ENCODE measurements at regions not wholly inside any gene's neighbourhood (a gene's known extent, or its start where the extent isn't known, plus 50 kb on each side); places are given as distances from the start of the nearest gene placed in this dataset.

DNA sequence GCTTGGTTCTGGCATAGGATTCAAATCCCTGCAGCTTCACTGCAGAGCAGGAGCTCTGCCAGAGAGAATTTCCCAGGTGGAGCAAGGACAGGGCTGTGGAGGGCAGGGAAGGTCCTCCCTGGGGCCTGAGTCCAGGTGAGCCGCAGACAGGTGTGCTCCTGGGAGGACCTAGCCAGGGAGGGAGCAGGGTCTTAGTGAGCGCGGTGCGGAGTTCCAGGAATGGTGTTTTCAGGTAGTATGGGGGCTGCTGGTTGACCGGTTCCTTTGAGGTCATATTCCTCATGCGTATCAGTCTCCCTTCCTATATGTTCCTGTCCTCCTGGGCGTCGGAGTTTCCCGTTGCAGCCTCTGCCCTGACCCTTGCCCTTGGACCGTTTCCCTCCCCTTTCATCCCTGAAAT is 813.3 kb downstream of the KCNJ18 start:
- TF ChIP-seq, protein P1, sequence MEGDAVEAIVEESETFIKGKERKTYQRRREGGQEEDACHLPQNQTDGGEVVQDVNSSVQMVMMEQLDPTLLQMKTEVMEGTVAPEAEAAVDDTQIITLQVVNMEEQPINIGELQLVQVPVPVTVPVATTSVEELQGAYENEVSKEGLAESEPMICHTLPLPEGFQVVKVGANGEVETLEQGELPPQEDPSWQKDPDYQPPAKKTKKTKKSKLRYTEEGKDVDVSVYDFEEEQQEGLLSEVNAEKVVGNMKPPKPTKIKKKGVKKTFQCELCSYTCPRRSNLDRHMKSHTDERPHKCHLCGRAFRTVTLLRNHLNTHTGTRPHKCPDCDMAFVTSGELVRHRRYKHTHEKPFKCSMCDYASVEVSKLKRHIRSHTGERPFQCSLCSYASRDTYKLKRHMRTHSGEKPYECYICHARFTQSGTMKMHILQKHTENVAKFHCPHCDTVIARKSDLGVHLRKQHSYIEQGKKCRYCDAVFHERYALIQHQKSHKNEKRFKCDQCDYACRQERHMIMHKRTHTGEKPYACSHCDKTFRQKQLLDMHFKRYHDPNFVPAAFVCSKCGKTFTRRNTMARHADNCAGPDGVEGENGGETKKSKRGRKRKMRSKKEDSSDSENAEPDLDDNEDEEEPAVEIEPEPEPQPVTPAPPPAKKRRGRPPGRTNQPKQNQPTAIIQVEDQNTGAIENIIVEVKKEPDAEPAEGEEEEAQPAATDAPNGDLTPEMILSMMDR (conservative IDR thresholded peaks at IDR 0.05), result no peak
- Mint-ChIP-seq H3K36me3 (ENCODE audit: low read depth) (peaks cover 7% of the 10 kb centered on the region), H3K4me1 (no peaks in the 10 kb centered on the region), H3K27me3 (ENCODE audit: low read depth) (no peaks in the 10 kb centered on the region), H3K27ac (ENCODE audit: unreplicated experiment) (no peak overlapping the region), H3K4me3 (no peak overlapping the region), H3K9me3 (peaks cover 6% of the 10 kb centered on the region)
- DNase-seq (ENCODE audit: low read depth, low spot score), result no peak

DNA sequence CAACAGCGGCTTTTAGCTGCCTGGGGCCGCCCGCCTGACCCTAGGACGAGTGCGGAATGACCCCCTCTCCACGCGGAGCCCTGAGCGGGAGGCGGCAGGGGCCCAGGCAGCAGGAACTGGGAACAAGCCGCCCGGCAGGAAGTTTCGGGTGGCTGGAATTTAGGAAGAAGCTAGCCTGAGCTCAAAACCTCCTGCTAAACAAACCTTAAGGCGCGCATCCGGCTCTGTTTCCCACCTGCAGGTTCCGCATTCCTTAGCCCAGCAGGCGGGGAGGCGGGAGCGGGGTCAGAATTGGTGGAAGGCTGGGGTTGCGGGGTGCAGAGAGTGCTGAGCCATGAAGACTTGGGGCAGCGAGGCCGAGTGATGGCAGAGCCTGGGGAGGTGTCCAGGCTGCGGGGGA is 813.9 kb downstream of the KCNJ18 start:
- H3K4me3 Mint-ChIP-seq, result no peak overlapping the region

GRCh38 chr17:22506861-22507260 is 814.5 kb downstream of the KCNJ18 start:
- no peak overlapping the region for H3K4me3 Mint-ChIP-seq
- H3K9me3 Mint-ChIP-seq, result peaks cover 6% of the 10 kb centered on the region
- peaks cover 10% of the 10 kb centered on the region for H3K36me3 Mint-ChIP-seq (ENCODE audit: low read depth)
- no peaks in the 10 kb centered on the region for H3K27me3 Mint-ChIP-seq (ENCODE audit: low read depth)
- no peaks in the 10 kb centered on the region for H3K4me1 Mint-ChIP-seq
- TF ChIP-seq, protein P1 (conservative IDR thresholded peaks at IDR 0.05), result no peak
- no peak overlapping the region for H3K27ac Mint-ChIP-seq (ENCODE audit: unreplicated experiment)
- no peak for DNase-seq (ENCODE audit: low read depth, low spot score)

More for the DNA sequence above, 813.9 kb downstream of the KCNJ18 start:
- Mint-ChIP-seq H3K36me3 (ENCODE audit: low read depth) (peaks cover 12% of the 10 kb centered on the region), H3K27ac (ENCODE audit: unreplicated experiment) (no peak overlapping the region), H3K27me3 (ENCODE audit: low read depth) (no peaks in the 10 kb centered on the region), H3K9me3 (peaks cover 6% of the 10 kb centered on the region), H3K4me1 (no peaks in the 10 kb centered on the region)
- TF ChIP-seq, protein P1 (conservative IDR thresholded peaks at IDR 0.05), result no peak
- no peak for DNase-seq (ENCODE audit: low read depth, low spot score)

DNA sequence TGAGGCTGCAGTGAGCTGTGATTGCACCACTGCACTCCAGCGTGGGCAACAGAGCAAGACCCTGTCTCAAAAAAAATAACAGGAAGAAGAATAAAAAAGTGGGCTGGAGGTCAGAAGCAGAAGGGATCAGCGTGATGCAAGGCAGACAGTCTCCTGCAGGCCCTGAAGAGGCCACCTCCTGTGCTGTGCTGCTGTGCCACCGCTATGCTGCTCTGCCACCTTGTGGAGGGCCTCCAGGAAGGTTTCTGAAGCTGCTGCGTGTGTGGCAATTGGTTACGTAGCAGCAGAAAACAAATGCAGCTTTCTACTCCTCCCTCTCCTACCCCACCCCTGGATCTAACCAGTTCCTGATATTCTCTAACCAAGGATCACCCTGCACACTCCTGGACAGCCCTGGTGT is 815.5 kb downstream of the KCNJ18 start:
- H3K27ac Mint-ChIP-seq (ENCODE audit: unreplicated experiment), result no peak overlapping the region
- H3K9me3 Mint-ChIP-seq, result peaks cover 6% of the 10 kb centered on the region
- no peaks in the 10 kb centered on the region for H3K4me1 Mint-ChIP-seq
- H3K36me3 Mint-ChIP-seq (ENCODE audit: low read depth), result peaks cover 10% of the 10 kb centered on the region
- no peaks in the 10 kb centered on the region for H3K27me3 Mint-ChIP-seq (ENCODE audit: low read depth)
- DNase-seq (ENCODE audit: low read depth, low spot score), result no peak
- TF ChIP-seq, protein P1 (conservative IDR thresholded peaks at IDR 0.05), result no peak
- H3K4me3 Mint-ChIP-seq, result no peak overlapping the region

DNA sequence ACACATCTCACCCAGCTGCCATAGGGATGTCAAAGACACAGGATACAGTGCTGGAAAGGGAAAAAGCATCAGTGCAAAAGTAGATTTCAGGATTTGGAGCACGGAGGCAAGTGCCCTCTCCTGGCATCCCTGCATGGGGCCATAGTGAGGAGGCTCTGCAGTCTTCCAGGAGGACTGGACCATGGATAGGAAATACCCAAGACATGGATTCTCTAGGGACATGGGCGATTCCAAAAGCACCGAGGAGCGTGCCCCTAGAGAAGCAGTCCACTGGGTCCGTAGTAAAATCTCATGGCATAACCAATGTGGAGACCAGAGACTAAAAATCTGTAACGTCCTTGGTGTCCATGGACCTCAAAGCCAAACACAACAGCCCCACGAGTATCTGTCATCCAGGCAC is 818.2 kb downstream of the KCNJ18 start:
- Mint-ChIP-seq H3K4me1 (no peaks in the 10 kb centered on the region), H3K9me3 (peaks cover 6% of the 10 kb centered on the region), H3K4me3 (no peak overlapping the region), H3K27ac (ENCODE audit: unreplicated experiment) (no peak overlapping the region), H3K36me3 (ENCODE audit: low read depth) (peaks cover 7% of the 10 kb centered on the region), H3K27me3 (ENCODE audit: low read depth) (no peaks in the 10 kb centered on the region)
- TF ChIP-seq, protein P1 (conservative IDR thresholded peaks at IDR 0.05), result no peak
- no peak for DNase-seq (ENCODE audit: low read depth, low spot score)

- Mint-ChIP-seq H3K27ac (ENCODE audit: unreplicated experiment) (no peak overlapping the region), H3K4me3 (no peak overlapping the region), H3K27me3 (ENCODE audit: low read depth) (no peaks in the 10 kb centered on the region), H3K4me1 (no peaks in the 10 kb centered on the region), H3K36me3 (ENCODE audit: low read depth) (peaks cover 7% of the 10 kb centered on the region), H3K9me3 (peaks cover 8% of the 10 kb centered on the region)
- TF ChIP-seq, protein P1 (conservative IDR thresholded peaks at IDR 0.05), result no peak
- DNase-seq (ENCODE audit: low read depth, low spot score), result no peak
Measured at GRCh38 chr17:22511431-22511830, 819.1 kb downstream of the KCNJ18 start.

All from neural crest cell (in vitro differentiated cells).